Panc1 (cell line): ENCODE measurements at regions not wholly inside any gene's neighbourhood (a gene's known extent, or its start where the extent isn't known, plus 50 kb on each side); places are given as distances from the start of the nearest gene placed in this dataset.

Experiments
- ATAC-seq: fragments of 200-7000 bp; cut with Tn5 transposase; 2 replicates; pipeline ENCODE4 v1.9.1; 2020; ENCODE audit warnings: mild to moderate bottlenecking, moderate library complexity
- BruUV-seq: library from RNA; stranded (reverse); fragments of 400-500 nt; replicated peaks from 2 replicates; lab custom pipeline; 2021; lab: Mats Ljungman, UMichigan
- CTCF ChIA-PET: fragments of 300-600 bp; sonication (Branson Sonifier 250); formaldehyde crosslinking; loops from one replicate; lab custom pipeline; 2022; ENCODE audit warnings: antibody characterized with exemption; lab: Charles Lee
- POLR2A ChIA-PET: fragments of 300-600 bp; sonication (Branson Sonifier 250); formaldehyde crosslinking; loops from one replicate; lab custom pipeline; 2022; ENCODE audit warnings: antibody characterized with exemption; lab: Charles Lee
- DNase-seq: peaks from one replicate; pipeline ENCODE4 v3.0.0-alpha.2; 2010; ENCODE audit warnings: low read depth, low spot score
- H3K27ac ChIP-seq: 2 replicates; pipeline ENCODE4 v1.5.1; 2011; ENCODE audit warnings: mild to moderate bottlenecking, low read length, inconsistent platforms
- H3K27me3 ChIP-seq: fragments of 200-500 bp; sonication (Bioruptor generic); 2 replicates; pipeline ENCODE4 v1.6.0; 2014; ENCODE audit warnings: low read length, inconsistent platforms; ENCODE audit not compliant: control insufficient read depth, insufficient read depth
- H3K36me3 ChIP-seq: fragments of 200-500 bp; sonication (Bioruptor generic); 2 replicates; pipeline ENCODE4 v1.5.1; 2014; ENCODE audit warnings: inconsistent platforms, mild to moderate bottlenecking, low read length, moderate library complexity; ENCODE audit not compliant: control insufficient read depth, insufficient read depth
- H3K4me1 ChIP-seq: 2 replicates; pipeline ENCODE4 v1.5.1; 2011; ENCODE audit warnings: inconsistent platforms, mild to moderate bottlenecking, low read length, moderate library complexity; ENCODE audit not compliant: control insufficient read depth, insufficient read depth
- H3K4me3 ChIP-seq, 2 experiments: 2 replicates each; pipeline ENCODE4 v1.5.1; 2011 to 2012; ENCODE audit warnings: low read depth in 2 of 2, low read length in 2 of 2, mild to moderate bottlenecking in 2 of 2, inconsistent platforms in 1 of 2, moderate library complexity in 1 of 2
- H3K9me3 ChIP-seq: fragments of 200-500 bp; sonication (Bioruptor generic); 2 replicates; pipeline ENCODE4 v1.5.1; 2014; ENCODE audit warnings: low read depth, mild to moderate bottlenecking, inconsistent platforms, low read length, moderate library complexity; ENCODE audit not compliant: control insufficient read depth, insufficient read depth
- POLR2AphosphoS5 ChIP-seq: IDR thresholded peaks from 2 replicates; pipeline ENCODE4 v1.6.1; 2012; ENCODE audit warnings: mild to moderate bottlenecking, low read depth, low read length, moderate library complexity
- SIN3A ChIP-seq: IDR thresholded peaks from 2 replicates; pipeline ENCODE4 v1.6.1; 2012; ENCODE audit warnings: low read depth, mild to moderate bottlenecking, low read length, moderate library complexity, borderline replicate concordance; ENCODE audit not compliant: insufficient read depth
- TCF7L2 ChIP-seq: IDR thresholded peaks from 2 replicates; pipeline ENCODE4 v1.6.1; 2011; ENCODE audit warnings: mild to moderate bottlenecking, low read depth, low read length, inconsistent platforms
- in situ Hi-C: cut with HindIII; loops from 2 replicates; pipeline ENCODE4 v1.10.0; 2016; ENCODE audit warnings: low sequenced_read_pairs, low pct_unique_long_range_greater_than_20kb
- intact Hi-C: fragments of 100-400 bp; cut with micrococcal nuclease; formaldehyde crosslinking; loops from one replicate; pipeline ENCODE4 v1.10.0; 2022; ENCODE audit not compliant: unreplicated experiment
- TF ChIP-seq, protein P1 (sequence below): fragments of 450-650 bp; IDR thresholded peaks from 2 replicates; pipeline ENCODE4 v1.5.1; 2017; ENCODE audit warnings: mild to moderate bottlenecking
- TF ChIP-seq, protein P2 (sequence below), 2 experiments: IDR thresholded peaks; 2 replicates each; pipeline ENCODE4 v1.6.1; 2011 to 2012; ENCODE audit warnings: low read depth in 2 of 2, control low read depth in 1 of 2, low read length in 1 of 2, mild to moderate bottlenecking in 1 of 2, moderate library complexity in 1 of 2; ENCODE audit not compliant: insufficient read depth in 1 of 2

DNA sequence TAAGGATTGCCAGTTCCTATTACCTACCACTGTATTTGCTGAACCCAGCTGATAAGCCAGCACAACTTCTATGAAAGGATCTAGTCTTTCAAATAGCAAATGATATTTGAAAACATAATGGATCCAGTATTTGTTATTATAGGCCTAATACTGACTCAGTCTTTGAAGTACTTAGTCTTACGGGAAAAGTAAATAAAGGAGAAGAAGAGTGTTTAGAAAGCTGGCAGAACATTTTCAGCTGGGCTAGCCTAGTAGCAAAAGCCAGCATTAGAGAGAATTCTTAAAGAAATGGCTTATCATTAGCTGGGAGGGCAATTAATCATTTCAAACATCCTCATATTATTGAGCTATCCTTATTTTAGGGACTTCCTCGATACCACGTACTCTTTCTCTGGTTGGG is 101.4 kb upstream of the GOLIM4 start:
- Histone ChIP-seq H3K4me3 (no peak overlapping the region), H3K9me3 (no peaks in the 10 kb centered on the region), H3K4me1 (no peaks in the 10 kb centered on the region), H3K27ac (no peak overlapping the region), H3K36me3 (no peaks in the 10 kb centered on the region), H3K27me3 (peaks cover 5% of the 10 kb centered on the region; the same call in 1 of the 2 replicates)
- no TSS peak for BruUV-seq
- in situ Hi-C loops (no loop called here), intact Hi-C loops (no loop called here)
- ChIA-PET CTCF (no interaction called here), POLR2A (no interaction called here)
- no peak for ATAC-seq
- no peak for DNase-seq
- TF ChIP-seq TCF7L2 (no peak), POLR2AphosphoS5 (no peak)

- H3K4me3 ChIP-seq = no peak overlapping the region
- no peaks in the 10 kb centered on the region for H3K27me3 ChIP-seq
- ChIA-PET POLR2A (no interaction called here), CTCF (no interaction called here)
- ATAC-seq (no peak), DNase-seq (no peak)
- BruUV-seq = no TSS peak
- no peaks in the 10 kb centered on the region for H3K36me3 ChIP-seq
- in situ Hi-C loops = no loop called here
- intact Hi-C loops = no loop called here
- no peaks in the 10 kb centered on the region for H3K9me3 ChIP-seq
- no peak overlapping the region for H3K27ac ChIP-seq
- no peaks in the 10 kb centered on the region for H3K4me1 ChIP-seq
- TF ChIP-seq, protein P1, sequence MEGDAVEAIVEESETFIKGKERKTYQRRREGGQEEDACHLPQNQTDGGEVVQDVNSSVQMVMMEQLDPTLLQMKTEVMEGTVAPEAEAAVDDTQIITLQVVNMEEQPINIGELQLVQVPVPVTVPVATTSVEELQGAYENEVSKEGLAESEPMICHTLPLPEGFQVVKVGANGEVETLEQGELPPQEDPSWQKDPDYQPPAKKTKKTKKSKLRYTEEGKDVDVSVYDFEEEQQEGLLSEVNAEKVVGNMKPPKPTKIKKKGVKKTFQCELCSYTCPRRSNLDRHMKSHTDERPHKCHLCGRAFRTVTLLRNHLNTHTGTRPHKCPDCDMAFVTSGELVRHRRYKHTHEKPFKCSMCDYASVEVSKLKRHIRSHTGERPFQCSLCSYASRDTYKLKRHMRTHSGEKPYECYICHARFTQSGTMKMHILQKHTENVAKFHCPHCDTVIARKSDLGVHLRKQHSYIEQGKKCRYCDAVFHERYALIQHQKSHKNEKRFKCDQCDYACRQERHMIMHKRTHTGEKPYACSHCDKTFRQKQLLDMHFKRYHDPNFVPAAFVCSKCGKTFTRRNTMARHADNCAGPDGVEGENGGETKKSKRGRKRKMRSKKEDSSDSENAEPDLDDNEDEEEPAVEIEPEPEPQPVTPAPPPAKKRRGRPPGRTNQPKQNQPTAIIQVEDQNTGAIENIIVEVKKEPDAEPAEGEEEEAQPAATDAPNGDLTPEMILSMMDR = no peak
- TF ChIP-seq SIN3A (no peak), POLR2AphosphoS5 (no peak), TCF7L2 (no peak)
- TF ChIP-seq, protein P2, sequence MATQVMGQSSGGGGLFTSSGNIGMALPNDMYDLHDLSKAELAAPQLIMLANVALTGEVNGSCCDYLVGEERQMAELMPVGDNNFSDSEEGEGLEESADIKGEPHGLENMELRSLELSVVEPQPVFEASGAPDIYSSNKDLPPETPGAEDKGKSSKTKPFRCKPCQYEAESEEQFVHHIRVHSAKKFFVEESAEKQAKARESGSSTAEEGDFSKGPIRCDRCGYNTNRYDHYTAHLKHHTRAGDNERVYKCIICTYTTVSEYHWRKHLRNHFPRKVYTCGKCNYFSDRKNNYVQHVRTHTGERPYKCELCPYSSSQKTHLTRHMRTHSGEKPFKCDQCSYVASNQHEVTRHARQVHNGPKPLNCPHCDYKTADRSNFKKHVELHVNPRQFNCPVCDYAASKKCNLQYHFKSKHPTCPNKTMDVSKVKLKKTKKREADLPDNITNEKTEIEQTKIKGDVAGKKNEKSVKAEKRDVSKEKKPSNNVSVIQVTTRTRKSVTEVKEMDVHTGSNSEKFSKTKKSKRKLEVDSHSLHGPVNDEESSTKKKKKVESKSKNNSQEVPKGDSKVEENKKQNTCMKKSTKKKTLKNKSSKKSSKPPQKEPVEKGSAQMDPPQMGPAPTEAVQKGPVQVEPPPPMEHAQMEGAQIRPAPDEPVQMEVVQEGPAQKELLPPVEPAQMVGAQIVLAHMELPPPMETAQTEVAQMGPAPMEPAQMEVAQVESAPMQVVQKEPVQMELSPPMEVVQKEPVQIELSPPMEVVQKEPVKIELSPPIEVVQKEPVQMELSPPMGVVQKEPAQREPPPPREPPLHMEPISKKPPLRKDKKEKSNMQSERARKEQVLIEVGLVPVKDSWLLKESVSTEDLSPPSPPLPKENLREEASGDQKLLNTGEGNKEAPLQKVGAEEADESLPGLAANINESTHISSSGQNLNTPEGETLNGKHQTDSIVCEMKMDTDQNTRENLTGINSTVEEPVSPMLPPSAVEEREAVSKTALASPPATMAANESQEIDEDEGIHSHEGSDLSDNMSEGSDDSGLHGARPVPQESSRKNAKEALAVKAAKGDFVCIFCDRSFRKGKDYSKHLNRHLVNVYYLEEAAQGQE (IDR thresholded peaks at IDR 0.05; ENCODE audit: insufficient read depth in 1 of 2, low read depth in 2 of 2, low read length in 1 of 2) = no peak
These were observed 96.1 kb upstream of the GOLIM4 start for GRCh38 chr3:168191856-168192255.

DNA sequence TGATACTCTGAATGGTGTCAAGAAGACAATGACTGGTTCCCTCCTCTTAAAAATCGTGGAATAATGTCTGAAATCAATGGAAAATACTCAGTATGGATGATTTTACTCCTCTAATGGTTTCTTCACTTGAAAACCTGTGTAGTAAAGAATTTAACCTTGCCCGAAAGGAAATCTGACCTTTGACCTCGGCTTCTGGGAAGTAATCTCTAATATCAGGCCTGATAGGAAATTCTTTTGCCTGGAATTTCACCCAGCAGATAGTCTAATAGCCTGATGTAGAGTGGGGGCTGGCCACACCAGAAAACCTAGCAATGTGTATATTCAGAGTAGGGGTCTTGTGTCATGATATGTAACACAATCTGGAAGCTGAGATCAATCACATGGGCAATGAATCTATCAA is 91.5 kb upstream of the GOLIM4 start:
- POLR2A ChIA-PET = no interaction called here
- TF ChIP-seq TCF7L2 (no peak), SIN3A (no peak), POLR2AphosphoS5 (no peak)
- TF ChIP-seq, protein P2 (IDR thresholded peaks at IDR 0.05; ENCODE audit: insufficient read depth in 1 of 2, low read depth in 2 of 2, low read length in 1 of 2) = no peak
- TF ChIP-seq, protein P1 = no peak
- intact Hi-C loops = no loop called here
- BruUV-seq = no TSS peak
- CTCF ChIA-PET = no interaction called here
- H3K27ac ChIP-seq = no peak overlapping the region
- no peak for DNase-seq
- no peak overlapping the region for H3K4me3 ChIP-seq
- H3K9me3 ChIP-seq = no peaks in the 10 kb centered on the region
- no peaks in the 10 kb centered on the region; the same call in 1 of the 2 replicates for H3K27me3 ChIP-seq
- H3K36me3 ChIP-seq = no peaks in the 10 kb centered on the region
- in situ Hi-C loops = no loop called here
- H3K4me1 ChIP-seq = no peaks in the 10 kb centered on the region
- no peak for ATAC-seq
